GM19238 (cell line): ENCODE measurements at regions not wholly inside any gene's neighbourhood (a gene's known extent, or its start where the extent isn't known, plus 50 kb on each side); places are given as distances from the start of the nearest gene placed in this dataset.

ENCODE experiments used
- DNase-seq: peaks from one replicate; pipeline ENCODE4 v3.0.0; 2011; ENCODE audit warnings: low spot score; ENCODE audit not compliant: insufficient read length

GRCh38 chr6:121499666-121500065 is 64.2 kb downstream of the GJA1 start:
- no peak for DNase-seq

- no peak for DNase-seq
These were observed 68.1 kb downstream of the GJA1 start for GRCh38 chr6:121503589-121503991.

- DNase-seq, result no peak
These were observed 68.8 kb downstream of the GJA1 start for GRCh38 chr6:121504227-121504626.

GRCh38 chr6:121505284-121505683 is 69.8 kb downstream of the GJA1 start:
- no peak for DNase-seq

- DNase-seq, result no peak
These were observed 71.6 kb downstream of the GJA1 start for GRCh38 chr6:121506761-121507754.

- no peak for DNase-seq
These were observed 75.2 kb downstream of the GJA1 start for GRCh38 chr6:121510568-121511177.

- no peak for DNase-seq
These were observed 80.3 kb downstream of the GJA1 start for GRCh38 chr6:121515630-121516265.

- DNase-seq, result no peak
These were observed 80.9 kb downstream of the GJA1 start for GRCh38 chr6:121516331-121516730.

- DNase-seq, result no peak
These were observed 85.1 kb downstream of the GJA1 start for GRCh38 chr6:121520337-121521163.

- no peak for DNase-seq
These were observed 85.7 kb downstream of the GJA1 start for GRCh38 chr6:121521164-121521555.

- DNase-seq, result no peak
These were observed 86.8 kb downstream of the GJA1 start for GRCh38 chr6:121522265-121522664.

- no peak for DNase-seq
These were observed 87.4 kb downstream of the GJA1 start for GRCh38 chr6:121522771-121523386.

- no peak for DNase-seq
These were observed 88.2 kb downstream of the GJA1 start for GRCh38 chr6:121523628-121524027.

- no peak for DNase-seq
These were observed 90.8 kb downstream of the GJA1 start for GRCh38 chr6:121526282-121526681.

- no peak for DNase-seq
These were observed 96.3 kb downstream of the GJA1 start for GRCh38 chr6:121531658-121532169.

GRCh38 chr6:121533321-121533841 is 97.9 kb downstream of the GJA1 start:
- DNase-seq, result no peak

GRCh38 chr6:121535777-121536176 is 100.3 kb downstream of the GJA1 start:
- no peak for DNase-seq

- DNase-seq, result no peak
These were observed 100.9 kb downstream of the GJA1 start for GRCh38 chr6:121536345-121536744.

- DNase-seq, result no peak
These were observed 104.0 kb downstream of the GJA1 start for GRCh38 chr6:121539439-121539838.

GRCh38 chr6:121540210-121540609 is 104.8 kb downstream of the GJA1 start:
- no peak for DNase-seq
